A549 (cell line): ENCODE measurements at regions not wholly inside any gene's neighbourhood (a gene's known extent, or its start where the extent isn't known, plus 50 kb on each side); places are given as distances from the start of the nearest gene placed in this dataset.

Experiments used
- EHF ChIP-seq: fragments of 250-450 bp; sonication (Bioruptor Pico); IDR thresholded peaks from 2 replicates; pipeline ENCODE4 v1.5.0; 2020; ENCODE audit warnings: mild to moderate bottlenecking
- EP300 ChIP-seq, 2 experiments: fragments of >200 bp; sonication (Bioruptor Twin); formaldehyde crosslinking; IDR thresholded peaks; 2 replicates in 1 of 2; 3 replicates in 1 of 2; pipeline ENCODE4 v1.6.1; 2016 to 2017
- NR3C1 ChIP-seq: fragments of >200 bp; sonication (Bioruptor Twin); formaldehyde crosslinking; IDR thresholded peaks from 3 replicates; pipeline ENCODE4 v1.6.1; 2017
- POLR2A ChIP-seq: IDR thresholded peaks from 2 replicates; pipeline ENCODE4 v1.6.1; 2012; ENCODE audit warnings: mild to moderate bottlenecking, low read length
- RNF2 ChIP-seq: fragments of 200-600 bp; sonication (generic); IDR thresholded peaks from 2 replicates; pipeline ENCODE4 v1.6.1; 2016; ENCODE audit warnings: low read depth, mild to moderate bottlenecking, antibody characterized with exemption, moderate library complexity, borderline replicate concordance
- TF ChIP-seq, protein P1 (sequence below): fragments of 200-600 bp; sonication (generic); IDR thresholded peaks from 2 replicates; pipeline ENCODE4 v1.6.1; 2016; ENCODE audit warnings: antibody characterized with exemption, mild to moderate bottlenecking, moderate library complexity
- TF ChIP-seq, protein P2 (sequence below): fragments of >200 bp; sonication (Bioruptor Twin); formaldehyde crosslinking; IDR thresholded peaks from 3 replicates; pipeline ENCODE4 v1.5.1; 2016

GRCh38 chr13:73274147-73274546 is 215.3 kb downstream of the KLF5 start:
- no peak for TF ChIP-seq EP300 (IDR thresholded peaks at IDR 0.05)
- TF ChIP-seq, protein P1, sequence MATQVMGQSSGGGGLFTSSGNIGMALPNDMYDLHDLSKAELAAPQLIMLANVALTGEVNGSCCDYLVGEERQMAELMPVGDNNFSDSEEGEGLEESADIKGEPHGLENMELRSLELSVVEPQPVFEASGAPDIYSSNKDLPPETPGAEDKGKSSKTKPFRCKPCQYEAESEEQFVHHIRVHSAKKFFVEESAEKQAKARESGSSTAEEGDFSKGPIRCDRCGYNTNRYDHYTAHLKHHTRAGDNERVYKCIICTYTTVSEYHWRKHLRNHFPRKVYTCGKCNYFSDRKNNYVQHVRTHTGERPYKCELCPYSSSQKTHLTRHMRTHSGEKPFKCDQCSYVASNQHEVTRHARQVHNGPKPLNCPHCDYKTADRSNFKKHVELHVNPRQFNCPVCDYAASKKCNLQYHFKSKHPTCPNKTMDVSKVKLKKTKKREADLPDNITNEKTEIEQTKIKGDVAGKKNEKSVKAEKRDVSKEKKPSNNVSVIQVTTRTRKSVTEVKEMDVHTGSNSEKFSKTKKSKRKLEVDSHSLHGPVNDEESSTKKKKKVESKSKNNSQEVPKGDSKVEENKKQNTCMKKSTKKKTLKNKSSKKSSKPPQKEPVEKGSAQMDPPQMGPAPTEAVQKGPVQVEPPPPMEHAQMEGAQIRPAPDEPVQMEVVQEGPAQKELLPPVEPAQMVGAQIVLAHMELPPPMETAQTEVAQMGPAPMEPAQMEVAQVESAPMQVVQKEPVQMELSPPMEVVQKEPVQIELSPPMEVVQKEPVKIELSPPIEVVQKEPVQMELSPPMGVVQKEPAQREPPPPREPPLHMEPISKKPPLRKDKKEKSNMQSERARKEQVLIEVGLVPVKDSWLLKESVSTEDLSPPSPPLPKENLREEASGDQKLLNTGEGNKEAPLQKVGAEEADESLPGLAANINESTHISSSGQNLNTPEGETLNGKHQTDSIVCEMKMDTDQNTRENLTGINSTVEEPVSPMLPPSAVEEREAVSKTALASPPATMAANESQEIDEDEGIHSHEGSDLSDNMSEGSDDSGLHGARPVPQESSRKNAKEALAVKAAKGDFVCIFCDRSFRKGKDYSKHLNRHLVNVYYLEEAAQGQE = no peak
- TF ChIP-seq, protein P2, sequence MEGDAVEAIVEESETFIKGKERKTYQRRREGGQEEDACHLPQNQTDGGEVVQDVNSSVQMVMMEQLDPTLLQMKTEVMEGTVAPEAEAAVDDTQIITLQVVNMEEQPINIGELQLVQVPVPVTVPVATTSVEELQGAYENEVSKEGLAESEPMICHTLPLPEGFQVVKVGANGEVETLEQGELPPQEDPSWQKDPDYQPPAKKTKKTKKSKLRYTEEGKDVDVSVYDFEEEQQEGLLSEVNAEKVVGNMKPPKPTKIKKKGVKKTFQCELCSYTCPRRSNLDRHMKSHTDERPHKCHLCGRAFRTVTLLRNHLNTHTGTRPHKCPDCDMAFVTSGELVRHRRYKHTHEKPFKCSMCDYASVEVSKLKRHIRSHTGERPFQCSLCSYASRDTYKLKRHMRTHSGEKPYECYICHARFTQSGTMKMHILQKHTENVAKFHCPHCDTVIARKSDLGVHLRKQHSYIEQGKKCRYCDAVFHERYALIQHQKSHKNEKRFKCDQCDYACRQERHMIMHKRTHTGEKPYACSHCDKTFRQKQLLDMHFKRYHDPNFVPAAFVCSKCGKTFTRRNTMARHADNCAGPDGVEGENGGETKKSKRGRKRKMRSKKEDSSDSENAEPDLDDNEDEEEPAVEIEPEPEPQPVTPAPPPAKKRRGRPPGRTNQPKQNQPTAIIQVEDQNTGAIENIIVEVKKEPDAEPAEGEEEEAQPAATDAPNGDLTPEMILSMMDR = no peak
- no peak for TF ChIP-seq EHF (CRISPR knock-in tag)
- TF ChIP-seq RNF2 = no peak
- TF ChIP-seq NR3C1 = no peak
- no peak for TF ChIP-seq POLR2A
